Right atrium auricular region (tissue), 2 donors: ENCODE measurements at regions not wholly inside any gene's neighbourhood (a gene's known extent, or its start where the extent isn't known, plus 50 kb on each side); places are given as distances from the start of the nearest gene placed in this dataset.

Source experiments
- DNase-seq: peaks from one replicate; pipeline ENCODE4 v3.0.0-alpha.2; 2019; ENCODE audit warnings: low spot score
- H3K27ac ChIP-seq, 2 donors: fragments of 200-600 bp; sonication (generic); 1 replicate in 1 of 2; 2 replicates in 1 of 2; pipeline ENCODE4 v1.5.1; 2016 to 2019
- H3K27me3 ChIP-seq, 2 donors: fragments of 200-600 bp; sonication (generic); one replicate each; pipeline versions ENCODE4 v1.5.1 to v1.6.0; 2017 to 2019
- H3K36me3 ChIP-seq: fragments of 200-600 bp; sonication (generic); one replicate; pipeline ENCODE4 v1.5.1; 2016
- H3K4me1 ChIP-seq, 2 donors: fragments of 200-600 bp; sonication (generic); one replicate each; pipeline versions ENCODE4 v1.5.1 to v1.6.0; 2017 to 2019
- H3K4me3 ChIP-seq, 2 donors: fragments of 200-600 bp; sonication (generic); 1 replicate in 1 of 2; 2 replicates in 1 of 2; pipeline ENCODE4 v1.5.1; 2017 to 2019; ENCODE audit warnings: mild to moderate bottlenecking in 1 of 2, moderate library complexity in 1 of 2
- H3K9me3 ChIP-seq, 2 donors: fragments of 200-600 bp; sonication (generic); one replicate each; pipeline ENCODE4 v1.5.1; 2019
- CTCF ChIP-seq, 2 donors: fragments of 200-600 bp; sonication (generic); IDR thresholded peaks; one replicate each; pipeline ENCODE4 v1.5.1; 2019; ENCODE audit warnings: antibody characterized with exemption in 2 of 2

GRCh38 chr6:97689078-97689754 lies 406.2 kb upstream of the MMS22L start:
- Histone ChIP-seq H3K9me3 (no peaks in the 10 kb centered on the region), H3K27me3 (no peaks in the 10 kb centered on the region), H3K27ac (no peak overlapping the region), H3K4me3 (no peak overlapping the region), H3K36me3 (no peaks in the 10 kb centered on the region), H3K4me1 (no peaks in the 10 kb centered on the region)
- no peak for DNase-seq
- no peak for TF ChIP-seq CTCF (IDR thresholded peaks at IDR 0.05)

DNA sequence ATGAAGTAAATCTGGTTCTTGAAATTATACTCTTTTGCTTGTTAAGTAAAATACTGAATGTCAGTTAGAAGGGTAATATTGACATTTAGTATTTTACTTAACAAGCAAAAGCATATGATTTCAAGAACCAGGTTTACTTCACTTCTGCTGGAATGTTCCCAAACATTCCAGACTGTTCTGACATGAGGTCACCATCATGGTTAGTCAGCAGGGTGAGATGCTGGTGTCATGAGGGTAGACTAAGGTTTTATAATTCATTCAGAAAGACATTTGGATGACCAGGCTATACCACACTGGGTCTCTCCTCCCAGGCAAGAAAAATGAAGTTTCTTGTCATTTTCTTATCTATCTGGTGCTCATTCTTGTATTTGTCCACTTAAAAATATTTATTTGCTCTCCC lies 414.4 kb upstream of the MMS22L start:
- H3K4me3 ChIP-seq = no peak overlapping the region
- DNase-seq = no peak
- no peak for TF ChIP-seq CTCF (IDR thresholded peaks at IDR 0.05)

GRCh38 chr6:97701801-97702200 lies 418.8 kb upstream of the MMS22L start:
- Histone ChIP-seq H3K27me3 (no peaks in the 10 kb centered on the region), H3K27ac (no peak overlapping the region), H3K4me3 (no peak overlapping the region), H3K4me1 (no peaks in the 10 kb centered on the region), H3K36me3 (no peaks in the 10 kb centered on the region), H3K9me3 (no peaks in the 10 kb centered on the region)
- TF ChIP-seq CTCF (IDR thresholded peaks at IDR 0.05) = no peak
- no peak for DNase-seq

More for the DNA sequence above, 414.4 kb upstream of the MMS22L start:
- Histone ChIP-seq H3K27ac (no peak overlapping the region), H3K9me3 (no peaks in the 10 kb centered on the region), H3K27me3 (no peaks in the 10 kb centered on the region), H3K4me1 (no peaks in the 10 kb centered on the region), H3K36me3 (no peaks in the 10 kb centered on the region)

DNA sequence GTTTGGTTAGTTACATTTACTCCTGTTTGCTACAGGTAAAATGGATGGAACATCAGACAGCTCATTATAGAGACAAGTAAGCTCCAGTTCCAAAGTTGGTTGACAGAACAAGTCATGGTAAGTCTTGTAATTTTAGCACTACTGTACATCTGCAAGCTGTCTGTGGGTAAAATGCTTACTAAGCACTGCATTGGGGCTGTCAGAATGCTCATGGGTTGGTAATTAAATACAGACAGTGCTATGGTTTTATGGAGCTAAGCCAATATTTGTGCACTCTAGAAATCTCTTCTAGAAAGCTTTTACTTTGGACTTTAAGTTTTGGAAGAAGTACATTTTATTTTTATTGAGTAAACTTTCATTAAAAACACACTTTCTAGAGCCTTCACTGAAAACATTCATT lies 419.2 kb upstream of the MMS22L start:
- TF ChIP-seq CTCF (IDR thresholded peaks at IDR 0.05) = no peak
- Histone ChIP-seq H3K4me3 (no peak overlapping the region), H3K4me1 (no peaks in the 10 kb centered on the region), H3K27ac (no peak overlapping the region), H3K36me3 (no peaks in the 10 kb centered on the region), H3K27me3 (no peaks in the 10 kb centered on the region), H3K9me3 (no peaks in the 10 kb centered on the region)
- no peak for DNase-seq

DNA sequence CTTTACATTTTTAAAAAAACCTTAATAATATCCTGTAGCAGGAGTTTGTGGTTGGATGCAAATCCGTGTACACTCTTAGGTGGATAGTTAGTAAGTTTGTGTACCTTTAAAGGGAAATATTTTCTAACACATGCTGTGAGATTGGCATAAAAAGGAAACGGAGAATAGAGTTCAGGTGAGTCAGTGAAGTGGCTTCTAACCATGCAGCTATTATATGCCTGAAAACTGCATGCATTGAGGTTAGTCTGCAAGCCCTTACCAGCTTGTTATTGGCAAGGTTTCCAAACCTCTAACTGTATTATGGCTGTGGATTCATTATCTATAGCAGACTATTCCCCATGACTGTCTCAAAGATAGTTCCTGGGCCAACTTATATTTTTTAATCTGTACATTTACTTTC lies 420.6 kb upstream of the MMS22L start:
- DNase-seq = no peak
- H3K9me3 ChIP-seq = no peaks in the 10 kb centered on the region
- TF ChIP-seq CTCF (IDR thresholded peaks at IDR 0.05) = no peak
- no peak overlapping the region for H3K4me3 ChIP-seq
- no peak overlapping the region for H3K27ac ChIP-seq
- H3K4me1 ChIP-seq = no peaks in the 10 kb centered on the region
- H3K27me3 ChIP-seq = no peaks in the 10 kb centered on the region
- H3K36me3 ChIP-seq = no peaks in the 10 kb centered on the region

GRCh38 chr6:97705568-97705967 lies 422.6 kb upstream of the MMS22L start:
- no peak for TF ChIP-seq CTCF (IDR thresholded peaks at IDR 0.05)
- Histone ChIP-seq H3K27ac (no peak overlapping the region), H3K4me3 (no peak overlapping the region), H3K9me3 (no peaks in the 10 kb centered on the region), H3K36me3 (no peaks in the 10 kb centered on the region), H3K27me3 (no peaks in the 10 kb centered on the region), H3K4me1 (no peaks in the 10 kb centered on the region)
- DNase-seq = no peak
